Fibroblast of skin of abdomen (primary cell): ENCODE measurements at regions not wholly inside any gene's neighbourhood (a gene's known extent, or its start where the extent isn't known, plus 50 kb on each side); places are given as distances from the start of the nearest gene placed in this dataset.

Source experiments
- DNase-seq: peaks from one replicate; pipeline ENCODE4 v3.0.0-alpha.2; 2013

GRCh38 chr11:70769521-70769920, 371.2 kb downstream of the CTTN start:
- no peak for DNase-seq

- DNase-seq: no peak
These were observed 373.0 kb downstream of the CTTN start for GRCh38 chr11:70771099-70771885.

GRCh38 chr11:70772950-70773349, 374.6 kb downstream of the CTTN start:
- no peak for DNase-seq

- DNase-seq: no peak
These were observed 377.2 kb downstream of the CTTN start for GRCh38 chr11:70775386-70776075.

- no peak for DNase-seq
These were observed 378.7 kb downstream of the CTTN start for GRCh38 chr11:70776914-70777532.

GRCh38 chr11:70778883-70779282, 380.6 kb downstream of the CTTN start:
- no peak for DNase-seq

- DNase-seq: no peak
These were observed 381.3 kb downstream of the CTTN start for GRCh38 chr11:70779433-70780245.

- no peak for DNase-seq
These were observed 381.9 kb downstream of the CTTN start for GRCh38 chr11:70780246-70780535.

- no peak for DNase-seq
These were observed 384.1 kb downstream of the CTTN start for GRCh38 chr11:70782401-70782913.

- DNase-seq: no peak
These were observed 385.0 kb downstream of the CTTN start for GRCh38 chr11:70783356-70783755.

GRCh38 chr11:70783821-70784220, 385.5 kb downstream of the CTTN start:
- DNase-seq: no peak

- no peak for DNase-seq
These were observed 387.0 kb downstream of the CTTN start for GRCh38 chr11:70785372-70785771.

- DNase-seq: no peak
These were observed 387.8 kb downstream of the CTTN start for GRCh38 chr11:70786021-70786665.

GRCh38 chr11:70788248-70789022, 390.1 kb downstream of the CTTN start:
- DNase-seq: peak; percentile 36

GRCh38 chr11:70790671-70791300, 392.5 kb downstream of the CTTN start:
- no peak for DNase-seq

GRCh38 chr11:70796648-70797227, 398.4 kb downstream of the CTTN start:
- no peak for DNase-seq

- no peak for DNase-seq
These were observed 400.0 kb downstream of the CTTN start for GRCh38 chr11:70798296-70798695.

GRCh38 chr11:70799386-70799785, 401.1 kb downstream of the CTTN start:
- DNase-seq: no peak

GRCh38 chr11:70802185-70802584, 403.9 kb downstream of the CTTN start:
- DNase-seq: no peak

GRCh38 chr11:70804139-70804837, 406.0 kb downstream of the CTTN start:
- DNase-seq: no peak
